ENCODE measurements at regions not wholly inside any gene's neighbourhood (a gene's known extent, or its start where the extent isn't known, plus 50 kb on each side); places are given as distances from the start of the nearest gene placed in this dataset.

DNA sequence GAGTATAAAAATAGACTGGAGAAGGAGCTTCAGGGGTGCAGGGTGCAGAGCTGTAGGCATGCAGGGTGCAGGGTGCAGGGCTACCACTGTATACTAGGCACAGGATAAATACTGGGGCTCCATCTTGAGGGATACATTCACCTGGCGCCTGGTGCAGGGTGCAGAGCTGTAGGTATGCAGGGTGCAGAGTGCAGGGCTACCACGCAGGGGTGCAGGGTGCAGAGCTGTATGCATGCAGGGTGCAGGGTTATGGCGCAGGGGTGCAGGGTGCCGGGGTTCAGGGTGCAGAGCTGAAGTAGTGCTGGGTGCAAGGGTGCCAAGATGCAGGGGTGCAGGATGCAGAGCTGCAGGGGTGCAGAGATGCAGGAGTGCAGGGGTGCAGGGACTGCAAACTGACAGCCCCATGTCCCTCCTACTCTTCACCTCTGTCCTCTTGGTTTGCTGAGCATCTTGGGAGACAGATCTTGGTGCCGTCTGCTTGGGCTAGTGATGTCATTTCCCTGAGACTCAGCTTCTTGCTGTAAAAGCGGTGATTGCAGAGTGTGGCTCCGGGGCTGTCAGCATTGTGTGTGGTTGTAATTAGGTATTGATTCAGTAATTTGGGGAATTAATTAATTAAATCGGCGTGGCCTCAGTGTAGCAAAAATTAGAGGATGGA is 91.2 kb downstream of the ADRA2C start:
- Histone ChIP-seq H3K27me3 (ENCODE audit: insufficient read depth, insufficient read length) (peaks cover 5% of the 10 kb centered on the region), H3K9me3 (ENCODE audit: insufficient read depth, low read length) (no peaks in the 10 kb centered on the region; the same call in 1 of the 2 replicates), H3K4me3 (ENCODE audit: insufficient read length, low read depth) (no peak overlapping the region), H3K36me3 (ENCODE audit: insufficient read depth, insufficient read length, low read length) (no peaks in the 10 kb centered on the region), H3K9ac (ENCODE audit: insufficient read length, low read depth) (no peak overlapping the region), H3K4me1 (ENCODE audit: insufficient read depth, insufficient read length) (peaks cover 14% of the 10 kb centered on the region)
- TF ChIP-seq YY1 (IDR thresholded peaks at IDR 0.05; ENCODE audit: insufficient read depth, insufficient read length) (no peak), SUZ12 (IDR thresholded peaks at IDR 0.05; ENCODE audit: extremely low read depth, insufficient read depth, insufficient read length) (no peak), ZNF274 (IDR thresholded peaks at IDR 0.05; ENCODE audit: low read depth, low read length) (no peak)
- no peak for DNase-seq (ENCODE audit: low read depth, low spot score)

DNA sequence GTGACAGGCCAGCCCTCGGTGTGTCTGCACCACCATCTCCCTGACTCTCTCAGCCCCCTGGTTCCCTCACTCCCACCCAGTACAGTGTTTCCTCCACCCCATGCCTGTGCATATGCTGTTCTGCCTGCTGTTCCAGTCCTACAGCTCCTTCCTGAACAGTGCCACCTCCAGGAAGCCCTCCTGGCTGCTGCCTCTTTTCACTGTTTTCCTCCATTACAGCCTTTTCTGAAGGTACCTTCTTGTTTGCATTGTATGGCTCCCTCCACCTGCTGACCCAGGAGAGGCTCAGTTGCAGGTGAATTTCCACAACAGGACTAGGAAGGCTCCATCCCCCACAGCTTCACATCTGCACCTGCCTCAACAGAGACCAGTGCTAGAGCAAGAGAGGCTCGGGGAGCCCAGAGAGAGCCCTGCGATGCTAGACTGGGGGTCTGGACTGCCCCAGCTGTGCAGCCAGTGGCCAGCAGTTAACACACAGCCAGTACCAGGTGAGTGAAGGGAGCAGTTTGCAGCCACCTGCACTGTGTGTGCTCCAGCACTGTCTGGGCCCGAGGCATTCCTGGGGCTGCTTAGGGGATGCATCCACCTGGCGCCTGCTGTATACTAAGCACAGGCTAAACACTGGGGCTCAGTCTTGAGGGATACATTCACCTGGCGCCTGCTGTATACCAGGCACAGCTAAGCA is 92.0 kb downstream of the ADRA2C start:
- Histone ChIP-seq H3K9ac (ENCODE audit: insufficient read length, low read depth) (no peak overlapping the region), H3K9me3 (ENCODE audit: insufficient read depth, low read length) (no peaks in the 10 kb centered on the region; the same call in 1 of the 2 replicates), H3K27me3 (ENCODE audit: insufficient read depth, insufficient read length) (peaks cover 5% of the 10 kb centered on the region), H3K4me1 (ENCODE audit: insufficient read depth, insufficient read length) (peaks cover 13% of the 10 kb centered on the region), H3K4me3 (ENCODE audit: insufficient read length, low read depth) (no peak overlapping the region), H3K36me3 (ENCODE audit: insufficient read depth, insufficient read length, low read length) (no peaks in the 10 kb centered on the region)
- DNase-seq (ENCODE audit: low read depth, low spot score), result no peak
- TF ChIP-seq ZNF274 (IDR thresholded peaks at IDR 0.05; ENCODE audit: low read depth, low read length) (no peak), YY1 (IDR thresholded peaks at IDR 0.05; ENCODE audit: insufficient read depth, insufficient read length) (no peak), SUZ12 (IDR thresholded peaks at IDR 0.05; ENCODE audit: extremely low read depth, insufficient read depth, insufficient read length) (no peak)

DNA sequence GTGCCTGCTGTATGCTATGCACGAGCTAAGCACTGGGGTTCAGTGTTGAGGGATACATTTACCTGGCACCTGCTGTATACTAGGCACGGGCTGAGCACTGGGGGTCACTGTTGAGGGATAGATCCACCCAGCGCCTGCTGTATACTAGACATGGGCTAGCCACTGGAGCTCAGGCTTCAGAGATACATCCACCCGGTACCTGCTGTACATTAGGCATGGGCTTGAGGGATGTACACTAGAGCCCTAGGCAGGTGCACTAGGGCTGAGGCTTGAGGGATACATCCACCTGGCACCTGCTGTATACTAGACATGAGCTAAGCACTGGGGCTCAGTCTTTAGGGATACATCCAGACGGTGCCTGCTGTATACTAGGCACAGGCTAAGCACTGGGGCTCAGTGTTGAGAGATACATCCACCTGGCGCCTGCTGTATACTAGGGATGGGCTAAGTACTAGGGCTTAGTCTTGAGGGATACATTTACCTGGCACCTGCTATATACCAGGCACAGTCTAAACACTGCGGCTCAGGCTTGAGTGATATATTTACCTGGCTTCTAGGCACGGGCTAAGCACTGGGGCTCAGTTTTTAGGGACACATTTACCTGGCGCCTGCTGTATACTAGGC is 92.7 kb downstream of the ADRA2C start:
- H3K4me3 ChIP-seq (ENCODE audit: insufficient read length, low read depth), result no peak overlapping the region
- TF ChIP-seq YY1 (IDR thresholded peaks at IDR 0.05; ENCODE audit: insufficient read depth, insufficient read length) (no peak), ZNF274 (IDR thresholded peaks at IDR 0.05; ENCODE audit: low read depth, low read length) (no peak), SUZ12 (IDR thresholded peaks at IDR 0.05; ENCODE audit: extremely low read depth, insufficient read depth, insufficient read length) (no peak)
- DNase-seq (ENCODE audit: low read depth, low spot score), result no peak
- peaks cover 5% of the 10 kb centered on the region for H3K27me3 ChIP-seq (ENCODE audit: insufficient read depth, insufficient read length)
- no peaks in the 10 kb centered on the region for H3K36me3 ChIP-seq (ENCODE audit: insufficient read depth, insufficient read length, low read length)
- H3K9me3 ChIP-seq (ENCODE audit: insufficient read depth, low read length), result no peaks in the 10 kb centered on the region
- H3K9ac ChIP-seq (ENCODE audit: insufficient read length, low read depth), result no peak overlapping the region
- H3K4me1 ChIP-seq (ENCODE audit: insufficient read depth, insufficient read length), result peaks cover 20% of the 10 kb centered on the region

DNA sequence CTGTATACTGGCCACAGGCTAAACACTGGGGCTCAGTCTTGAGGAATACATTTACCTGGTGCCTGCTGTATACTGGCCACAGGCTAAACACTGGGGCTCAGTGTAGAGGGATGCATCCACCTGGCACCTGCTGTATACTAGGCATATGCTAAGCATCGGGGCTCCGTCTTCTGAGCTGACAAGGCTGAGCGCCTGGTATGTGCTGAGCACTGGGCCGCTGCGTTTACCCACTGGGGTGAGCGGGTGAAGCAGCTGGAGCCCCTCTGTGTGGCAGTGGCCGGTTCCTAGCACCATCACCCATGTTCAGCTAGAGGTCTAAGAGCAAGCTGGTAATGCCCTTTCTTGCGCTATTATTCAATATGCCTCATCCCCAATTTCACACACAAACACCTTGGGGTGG is 93.4 kb downstream of the ADRA2C start:
- no peak overlapping the region for H3K9ac ChIP-seq (ENCODE audit: insufficient read length, low read depth)
- no peaks in the 10 kb centered on the region for H3K36me3 ChIP-seq (ENCODE audit: insufficient read depth, insufficient read length, low read length)
- no peak for TF ChIP-seq SUZ12 (IDR thresholded peaks at IDR 0.05; ENCODE audit: extremely low read depth, insufficient read depth, insufficient read length)
- no peak for TF ChIP-seq ZNF274 (IDR thresholded peaks at IDR 0.05; ENCODE audit: low read depth, low read length)
- no peak for TF ChIP-seq YY1 (IDR thresholded peaks at IDR 0.05; ENCODE audit: insufficient read depth, insufficient read length)
- no peaks in the 10 kb centered on the region for H3K9me3 ChIP-seq (ENCODE audit: insufficient read depth, low read length)
- H3K4me1 ChIP-seq (ENCODE audit: insufficient read depth, insufficient read length), result peaks cover 26% of the 10 kb centered on the region
- peaks cover 9% of the 10 kb centered on the region for H3K27me3 ChIP-seq (ENCODE audit: insufficient read depth, insufficient read length)
- H3K4me3 ChIP-seq (ENCODE audit: insufficient read length, low read depth), result no peak overlapping the region
- no peak for DNase-seq (ENCODE audit: low read depth, low spot score)

DNA sequence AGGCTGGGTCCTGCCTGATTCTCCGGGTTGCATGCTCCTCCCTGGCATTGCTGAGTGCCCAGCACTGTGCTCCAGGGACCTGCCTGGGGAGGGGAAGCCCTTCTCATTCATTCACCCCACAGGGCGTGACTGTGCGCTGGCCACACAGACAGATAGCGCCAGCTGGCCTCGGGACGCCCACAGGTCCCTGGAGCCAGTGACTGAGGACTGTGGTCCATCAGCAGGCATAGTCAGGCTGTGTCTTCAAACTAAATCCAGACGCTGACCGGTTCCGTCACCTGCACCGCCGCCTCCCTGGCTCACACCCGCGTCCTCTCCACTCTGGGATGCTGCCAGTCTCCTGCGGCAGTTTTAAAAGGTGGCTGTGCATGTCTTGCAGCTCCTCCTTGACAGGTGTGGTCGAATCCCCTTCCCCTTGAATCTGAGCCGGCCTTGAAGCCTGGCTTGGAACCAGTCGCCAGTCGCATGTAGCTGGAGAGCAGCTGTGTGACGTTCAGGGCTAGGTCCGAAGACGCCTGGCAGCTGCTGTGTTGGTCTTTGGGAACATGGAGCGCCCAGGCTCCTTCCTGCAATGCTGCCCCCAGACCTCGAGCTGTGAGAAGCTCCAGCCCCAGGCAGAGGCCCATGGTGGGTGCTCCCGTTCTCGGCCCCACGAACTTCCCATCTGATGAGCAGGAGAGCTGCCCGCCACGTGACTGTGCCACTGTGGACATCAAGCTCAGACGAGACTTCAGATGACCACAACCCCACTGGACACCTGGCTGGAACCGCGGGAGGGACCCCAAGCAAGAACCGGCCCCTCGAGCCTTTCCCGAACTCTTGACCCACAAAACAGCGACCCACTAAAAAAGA is 94.1 kb downstream of the ADRA2C start:
- H3K9ac ChIP-seq (ENCODE audit: insufficient read length, low read depth), result no peak overlapping the region
- H3K9me3 ChIP-seq (ENCODE audit: insufficient read depth, low read length), result no peaks in the 10 kb centered on the region
- TF ChIP-seq SUZ12 (IDR thresholded peaks at IDR 0.05; ENCODE audit: extremely low read depth, insufficient read depth, insufficient read length) (no peak), YY1 (IDR thresholded peaks at IDR 0.05; ENCODE audit: insufficient read depth, insufficient read length) (no peak), ZNF274 (IDR thresholded peaks at IDR 0.05; ENCODE audit: low read depth, low read length) (no peak)
- H3K4me3 ChIP-seq (ENCODE audit: insufficient read length, low read depth), result no peak overlapping the region
- H3K36me3 ChIP-seq (ENCODE audit: insufficient read depth, insufficient read length, low read length), result no peaks in the 10 kb centered on the region
- peaks cover 29% of the 10 kb centered on the region for H3K4me1 ChIP-seq (ENCODE audit: insufficient read depth, insufficient read length)
- H3K27me3 ChIP-seq (ENCODE audit: insufficient read depth, insufficient read length), result peaks cover 6% of the 10 kb centered on the region
- no peak for DNase-seq (ENCODE audit: low read depth, low spot score)

DNA sequence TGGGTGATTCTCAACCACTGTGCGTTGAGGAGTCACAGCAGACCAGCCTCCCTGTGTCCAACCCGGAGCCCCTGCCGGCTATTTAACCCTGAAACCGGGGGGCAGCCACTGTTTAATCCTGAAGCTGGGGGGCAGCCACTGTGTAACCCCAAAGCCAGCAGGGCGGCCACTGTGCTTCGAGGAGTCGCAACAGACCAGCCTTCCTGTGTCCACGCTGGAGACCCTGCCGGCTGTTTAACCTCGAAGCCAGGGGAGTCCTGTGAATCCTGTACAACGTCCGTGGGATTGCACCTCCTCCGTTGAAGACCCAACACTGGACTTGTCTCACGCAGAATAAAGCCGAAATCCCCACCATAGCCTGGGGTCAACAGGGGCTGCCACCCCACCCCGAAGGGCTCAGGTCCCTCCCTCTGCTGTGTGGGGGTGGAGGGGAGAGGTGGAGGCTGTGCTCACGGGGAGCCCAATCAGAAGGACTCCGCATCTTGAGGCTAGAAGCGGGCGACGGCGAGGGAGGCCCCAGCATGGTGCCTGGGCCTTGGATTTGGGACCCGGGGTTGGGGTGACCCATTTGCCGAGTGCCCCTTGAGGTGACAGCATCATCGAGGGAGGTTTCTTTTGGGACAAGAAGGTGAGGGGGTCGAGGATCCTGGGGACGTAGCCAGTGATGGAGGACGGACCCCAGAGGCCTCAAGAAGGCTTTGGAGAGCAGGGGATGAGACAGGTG is 94.9 kb downstream of the ADRA2C start:
- Histone ChIP-seq H3K9ac (ENCODE audit: insufficient read length, low read depth) (no peak overlapping the region), H3K27me3 (ENCODE audit: insufficient read depth, insufficient read length) (peaks cover 4% of the 10 kb centered on the region), H3K36me3 (ENCODE audit: insufficient read depth, insufficient read length, low read length) (no peaks in the 10 kb centered on the region), H3K4me1 (ENCODE audit: insufficient read depth, insufficient read length) (peaks cover 30% of the 10 kb centered on the region), H3K9me3 (ENCODE audit: insufficient read depth, low read length) (no peaks in the 10 kb centered on the region), H3K4me3 (ENCODE audit: insufficient read length, low read depth) (no peak overlapping the region)
- DNase-seq (ENCODE audit: low read depth, low spot score), result no peak
- TF ChIP-seq SUZ12 (IDR thresholded peaks at IDR 0.05; ENCODE audit: extremely low read depth, insufficient read depth, insufficient read length) (no peak), YY1 (IDR thresholded peaks at IDR 0.05; ENCODE audit: insufficient read depth, insufficient read length) (no peak), ZNF274 (IDR thresholded peaks at IDR 0.05; ENCODE audit: low read depth, low read length) (no peak)

All from NT2/D1 (cell line).